ENCODE measurements at regions not wholly inside any gene's neighbourhood (a gene's known extent, or its start where the extent isn't known, plus 50 kb on each side); places are given as distances from the start of the nearest gene placed in this dataset.

GRCh38 chr6:169865346-169866139, 114.1 kb downstream of the ERMARD start:
- no peak for DNase-seq (ENCODE audit: low read depth)
- H3K4me3 ChIP-seq (ENCODE audit: low read depth, low read length) = no peak overlapping the region
- TF ChIP-seq CTCF (conservative IDR thresholded peaks at IDR 0.05; ENCODE audit: low read depth, low read length) = no peak

DNA sequence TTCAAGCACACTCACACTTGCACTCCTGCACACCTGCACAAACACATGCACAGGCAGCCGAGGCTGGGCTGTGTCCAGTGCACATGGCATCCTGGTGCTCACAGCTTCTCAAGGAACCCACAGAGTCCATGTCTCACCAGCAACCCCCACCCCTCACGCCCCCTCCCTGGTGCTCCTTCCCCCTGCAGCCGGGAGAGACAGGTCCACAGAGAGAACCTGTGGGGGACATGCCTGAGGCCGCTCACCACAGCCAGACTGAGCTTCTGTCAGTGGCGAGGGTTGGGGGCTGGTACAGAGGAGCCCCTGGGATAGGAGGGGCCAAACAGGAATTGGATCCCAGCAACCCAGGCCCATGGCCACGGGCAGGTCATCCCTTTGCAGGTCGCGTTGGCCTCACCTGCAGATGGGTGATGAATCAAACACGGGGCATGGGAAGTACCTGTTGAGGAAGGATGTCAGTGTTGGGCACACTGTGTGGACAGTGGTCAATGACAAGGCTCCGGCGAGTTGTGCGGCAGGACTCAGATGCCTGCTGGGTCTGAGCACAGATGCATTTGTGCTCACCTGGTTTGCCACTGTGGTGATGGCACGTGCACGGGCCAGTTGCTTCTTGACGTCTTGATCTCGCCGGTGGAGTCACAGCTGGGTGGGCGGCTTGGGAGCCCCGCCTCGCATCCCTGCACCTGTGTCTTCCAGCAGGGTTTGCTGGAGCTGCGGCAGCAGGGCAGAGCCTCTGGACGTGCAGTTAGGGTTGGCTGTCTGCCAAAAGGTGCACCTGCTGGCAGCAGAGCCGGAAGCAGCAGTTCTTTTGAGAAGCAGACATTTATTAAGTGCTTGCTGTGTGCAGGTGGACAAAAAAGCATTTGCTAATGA, 113.0 kb downstream of the ERMARD start:
- no peak for DNase-seq (ENCODE audit: low read depth)
- no peak overlapping the region for H3K4me3 ChIP-seq (ENCODE audit: low read depth, low read length)
- no peak for TF ChIP-seq CTCF (conservative IDR thresholded peaks at IDR 0.05; ENCODE audit: low read depth, low read length)

- no peak for TF ChIP-seq CTCF (conservative IDR thresholded peaks at IDR 0.05; ENCODE audit: low read depth, low read length)
- DNase-seq (ENCODE audit: low read depth) = no peak
- H3K4me3 ChIP-seq (ENCODE audit: low read depth, low read length) = no peak overlapping the region
Measured at GRCh38 chr6:169863710-169864109, 112.3 kb downstream of the ERMARD start.

- DNase-seq (ENCODE audit: low read depth) = no peak
- TF ChIP-seq CTCF (conservative IDR thresholded peaks at IDR 0.05; ENCODE audit: low read depth, low read length) = no peak
- H3K4me3 ChIP-seq (ENCODE audit: low read depth, low read length) = no peak overlapping the region
Measured at GRCh38 chr6:169862892-169863525, 111.6 kb downstream of the ERMARD start.

- TF ChIP-seq CTCF (conservative IDR thresholded peaks at IDR 0.05; ENCODE audit: low read depth, low read length) = no peak
- no peak for DNase-seq (ENCODE audit: low read depth)
- no peak overlapping the region for H3K4me3 ChIP-seq (ENCODE audit: low read depth, low read length)
Measured at GRCh38 chr6:169862043-169862891, 110.8 kb downstream of the ERMARD start.

- no peak for TF ChIP-seq CTCF (conservative IDR thresholded peaks at IDR 0.05; ENCODE audit: low read depth, low read length)
- H3K4me3 ChIP-seq (ENCODE audit: low read depth, low read length) = no peak overlapping the region
- no peak for DNase-seq (ENCODE audit: low read depth)
Measured at GRCh38 chr6:169861431-169862042, 110.1 kb downstream of the ERMARD start.
